Uterus (tissue), 2 donors: ENCODE measurements at regions not wholly inside any gene's neighbourhood (a gene's known extent, or its start where the extent isn't known, plus 50 kb on each side); places are given as distances from the start of the nearest gene placed in this dataset.

Experiments used
- CTCF ChIP-seq, 4 experiments: fragments of 200-600 bp in 2 of 4; fragments of 450-650 bp in 2 of 4; sonication (generic) in 2 of 4; IDR thresholded peaks; one replicate each; pipeline ENCODE4 v1.5.1; 2016 to 2019; ENCODE audit warnings: antibody characterized with exemption in 4 of 4, mild to moderate bottlenecking in 2 of 4, moderate library complexity in 1 of 4
- POLR2A ChIP-seq, 2 donors: fragments of 450-650 bp; IDR thresholded peaks; one replicate each; pipeline ENCODE4 v1.6.1; 2016; ENCODE audit warnings: antibody characterized with exemption in 2 of 2, mild to moderate bottlenecking in 1 of 2, moderate library complexity in 1 of 2

GRCh38 chr1:189274267-189274666 lies 1203.4 kb downstream of the BRINP3 start:
- TF ChIP-seq POLR2A (IDR thresholded peaks at IDR 0.05) (no peak), CTCF (IDR thresholded peaks at IDR 0.05) (no peak)
